Vagina (tissue), 2 donors: ENCODE measurements at regions not wholly inside any gene's neighbourhood (a gene's known extent, or its start where the extent isn't known, plus 50 kb on each side); places are given as distances from the start of the nearest gene placed in this dataset.

Experiments used
- CTCF ChIP-seq, 3 experiments: fragments of 450-650 bp in 2 of 3; fragments of 200-600 bp in 1 of 3; sonication (generic) in 1 of 3; IDR thresholded peaks; one replicate each; pipeline ENCODE4 v1.5.1; 2017 to 2019; ENCODE audit warnings: antibody characterized with exemption in 3 of 3, mild to moderate bottlenecking in 2 of 3, moderate library complexity in 2 of 3
- POLR2A ChIP-seq, 2 donors: fragments of 450-650 bp; IDR thresholded peaks; one replicate each; pipeline ENCODE4 v1.6.1; 2017; ENCODE audit warnings: antibody characterized with exemption in 2 of 2, mild to moderate bottlenecking in 2 of 2, moderate library complexity in 2 of 2

GRCh38 chr10:45553155-45553554 lies 119.4 kb downstream of the ZFAND4 start:
- TF ChIP-seq POLR2A (IDR thresholded peaks at IDR 0.05) (no peak), CTCF (IDR thresholded peaks at IDR 0.05) (no peak)
